ENCODE measurements at regions not wholly inside any gene's neighbourhood (a gene's known extent, or its start where the extent isn't known, plus 50 kb on each side); places are given as distances from the start of the nearest gene placed in this dataset.

DNA sequence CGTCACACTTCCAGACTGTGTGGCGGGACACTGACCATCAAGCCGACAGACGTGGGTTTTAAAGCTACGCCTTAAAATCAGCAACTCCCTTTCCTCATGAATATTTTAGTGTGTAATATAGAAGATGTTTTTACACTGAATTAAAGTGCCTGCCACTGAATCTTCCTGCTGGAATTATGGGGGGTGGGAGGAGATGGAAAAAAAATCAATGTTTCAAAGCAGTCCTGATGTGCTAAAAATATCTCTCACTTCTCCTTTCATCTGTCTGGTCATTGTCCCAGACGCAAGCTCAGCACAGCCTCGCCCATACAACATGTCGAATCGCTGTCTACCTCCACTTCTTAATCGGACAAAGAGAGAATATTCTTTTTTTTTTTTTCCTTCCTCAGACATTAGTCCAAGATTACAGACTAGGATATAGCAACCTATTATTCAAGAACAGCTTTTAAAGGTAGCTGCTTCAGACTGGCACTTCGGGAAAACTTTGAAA, 165.1 kb upstream of the KLF14 start:
- DNase-seq: no peak

DNA sequence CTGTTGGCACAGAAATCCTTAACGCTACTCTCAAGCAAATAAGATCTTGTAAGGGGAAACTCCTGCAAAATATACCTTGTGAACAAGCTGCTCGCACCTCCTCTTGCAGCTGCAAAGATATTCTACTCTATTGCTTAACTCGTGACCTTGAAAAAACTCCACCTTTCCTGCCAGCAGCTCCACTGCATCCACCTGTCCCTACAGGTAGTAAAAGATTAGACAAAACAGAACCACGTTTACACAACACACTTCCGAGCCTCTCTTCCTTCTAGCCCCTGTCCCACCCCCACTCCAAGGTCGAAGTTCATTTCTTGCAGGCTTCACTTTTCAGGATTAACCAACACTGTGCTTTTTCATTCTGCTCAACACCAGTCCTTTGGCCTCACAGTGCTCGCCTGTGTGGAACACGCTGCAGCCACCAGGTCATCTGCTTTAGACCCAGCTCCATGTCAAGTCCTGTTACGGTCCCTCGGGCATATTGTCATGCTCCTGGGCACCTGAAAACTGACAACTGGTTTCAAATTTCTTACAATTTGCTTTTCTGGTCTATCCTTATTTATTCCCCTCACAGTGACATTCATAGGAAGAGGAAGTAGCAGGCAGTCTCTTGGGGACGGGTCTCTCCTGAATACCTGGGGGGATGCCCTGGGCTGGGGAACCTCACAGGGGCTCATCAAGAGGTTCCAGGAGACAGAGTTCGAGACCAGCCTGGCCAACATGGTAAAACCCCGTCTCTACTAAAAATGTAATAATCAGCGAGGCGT, 165.8 kb upstream of the KLF14 start:
- no peak for DNase-seq

DNA sequence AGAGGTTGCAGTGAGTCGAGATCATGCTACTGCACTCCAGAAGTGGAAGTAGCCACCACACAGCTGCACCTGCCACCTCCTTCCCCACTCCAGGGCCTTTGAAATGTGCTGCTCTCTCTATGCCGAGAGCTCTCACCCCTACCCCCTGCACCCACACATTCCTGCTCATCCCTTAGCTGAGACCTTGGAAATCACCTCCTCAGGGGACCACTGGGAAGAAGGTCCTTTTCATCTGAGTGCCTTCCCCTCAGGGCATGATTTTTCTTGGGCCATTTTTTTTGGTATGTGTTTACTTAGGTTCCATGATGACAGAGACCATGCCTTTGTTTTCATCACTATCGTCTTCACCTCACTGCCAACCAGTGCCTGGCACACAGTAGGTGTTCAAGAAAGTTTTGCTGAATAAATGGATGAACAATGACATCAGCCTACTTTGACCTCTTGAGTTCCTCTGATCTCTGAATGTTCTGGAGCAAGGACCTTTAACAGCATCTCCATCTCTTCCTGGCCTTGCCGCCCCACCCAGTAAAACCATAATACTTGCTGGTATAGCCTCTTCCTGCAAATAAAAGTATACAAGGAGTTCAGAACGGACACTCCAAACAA, 166.6 kb upstream of the KLF14 start:
- DNase-seq: no peak

DNA sequence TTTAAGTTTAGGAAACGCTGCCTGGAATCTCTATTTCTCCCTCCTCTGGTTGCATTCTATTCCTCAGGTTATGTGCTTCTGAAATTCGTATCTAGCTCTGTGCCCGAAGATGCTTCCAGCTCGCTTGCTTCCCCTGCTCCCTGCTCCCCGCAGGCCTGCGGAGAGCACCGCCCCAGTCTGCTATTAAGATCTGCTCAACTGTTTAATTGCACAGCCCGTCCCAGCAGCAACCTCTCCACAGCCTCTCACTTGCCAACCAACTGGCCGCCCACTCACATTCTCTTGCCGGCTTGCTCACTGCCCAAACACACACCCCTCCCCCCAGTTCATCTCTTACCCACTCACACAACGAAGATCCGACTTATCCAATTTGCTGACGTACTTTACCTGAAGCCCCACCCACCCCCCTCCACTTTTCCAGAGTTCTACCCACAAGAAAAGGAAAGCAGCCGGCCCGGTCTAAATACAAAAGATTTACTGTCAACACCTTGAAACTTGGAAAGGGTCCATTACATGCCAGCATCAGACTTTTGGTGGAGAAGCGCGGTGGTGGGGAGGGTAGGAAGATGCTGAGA, 167.3 kb upstream of the KLF14 start:
- no peak for DNase-seq

DNA sequence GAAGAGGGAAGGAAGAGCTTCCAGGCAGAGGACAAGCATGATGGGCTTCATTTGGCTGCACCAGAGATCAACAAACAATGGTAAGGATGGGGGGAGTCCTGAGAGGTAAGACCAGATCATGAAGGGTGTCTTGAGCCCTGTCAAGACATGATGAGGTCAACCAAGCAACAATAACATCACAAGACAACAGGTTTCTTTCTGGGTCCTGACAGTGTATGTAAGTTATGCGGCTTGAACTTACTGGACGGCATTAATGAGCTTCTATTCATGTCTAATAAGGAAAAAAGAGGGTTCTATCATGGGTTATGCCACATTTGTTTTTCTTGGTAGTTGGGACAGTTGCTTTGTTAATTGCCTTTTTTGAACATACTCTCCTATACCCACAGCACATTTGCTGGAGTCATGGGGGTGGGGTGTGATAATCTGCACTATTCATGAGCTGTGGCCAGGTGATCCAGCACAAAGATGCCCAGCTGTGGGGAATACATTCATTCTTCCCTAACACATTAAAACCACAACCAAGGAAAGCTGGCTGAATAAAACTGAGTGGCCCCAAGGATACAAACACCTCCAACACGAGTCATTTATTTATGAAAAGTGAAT, 168.8 kb upstream of the KLF14 start:
- peak in 1 of 2 experiments; percentile 24 for DNase-seq

DNA sequence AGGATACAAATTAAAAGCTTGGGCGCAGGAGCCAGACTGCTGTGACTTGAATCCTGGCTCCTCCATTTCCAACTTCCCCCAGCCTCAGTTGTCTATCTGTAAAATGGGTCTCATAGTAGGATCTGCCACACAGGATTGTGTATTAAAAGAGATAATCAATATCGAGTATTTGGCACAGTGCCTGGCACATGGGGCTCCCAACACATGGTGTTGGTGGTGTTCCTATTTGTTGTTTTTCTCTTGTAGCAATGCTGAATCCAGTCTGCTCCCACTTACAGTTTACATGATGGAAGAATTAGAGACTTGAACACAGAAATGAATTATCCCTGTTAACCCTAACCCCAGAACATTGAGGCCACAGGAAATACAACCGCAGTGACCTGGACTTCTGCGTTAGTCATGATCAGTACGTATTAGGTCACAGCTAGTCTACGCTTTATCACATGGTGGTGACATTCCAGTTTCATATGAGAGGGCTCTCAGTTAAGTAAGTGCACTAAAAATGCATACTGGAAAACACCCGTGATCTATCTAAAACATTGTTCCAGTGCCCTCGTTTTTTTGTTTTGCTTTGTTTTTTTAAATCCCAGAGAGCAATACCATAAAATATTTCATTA, 169.5 kb upstream of the KLF14 start:
- DNase-seq: no peak

DNA sequence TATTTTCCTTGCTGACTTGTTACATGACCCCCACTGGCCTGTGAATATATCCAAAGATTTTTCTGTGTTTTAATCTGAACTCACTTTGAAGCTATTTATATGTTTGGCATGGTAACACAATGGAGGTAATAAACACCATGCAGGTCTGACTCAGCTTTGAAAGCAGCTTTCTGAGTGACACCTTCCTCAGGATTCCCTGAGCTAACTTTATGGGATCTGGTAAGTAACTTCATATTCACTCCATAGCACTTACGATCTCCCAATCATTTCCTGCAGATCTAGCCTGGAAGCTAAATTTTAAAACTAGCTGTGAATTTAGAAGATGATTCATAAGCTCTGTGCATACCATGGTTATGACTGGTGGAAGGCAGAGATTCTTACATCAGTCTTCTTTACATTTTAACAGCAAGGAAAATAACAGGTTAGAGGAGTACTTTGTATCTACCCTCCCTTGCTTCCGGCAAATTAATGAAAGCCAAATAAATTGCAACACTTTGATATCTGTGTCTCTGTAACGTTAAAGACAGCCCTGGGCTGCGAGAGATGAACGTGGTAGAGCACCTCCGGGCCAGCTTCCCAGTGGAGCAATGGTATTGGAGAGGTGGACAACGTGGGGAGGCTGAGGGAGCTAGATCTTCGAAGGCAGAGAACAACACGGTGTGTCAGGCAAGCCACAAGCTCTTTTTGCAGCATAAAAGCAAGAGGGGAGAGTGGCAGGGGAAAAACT, 170.2 kb upstream of the KLF14 start:
- DNase-seq: no peak

DNA sequence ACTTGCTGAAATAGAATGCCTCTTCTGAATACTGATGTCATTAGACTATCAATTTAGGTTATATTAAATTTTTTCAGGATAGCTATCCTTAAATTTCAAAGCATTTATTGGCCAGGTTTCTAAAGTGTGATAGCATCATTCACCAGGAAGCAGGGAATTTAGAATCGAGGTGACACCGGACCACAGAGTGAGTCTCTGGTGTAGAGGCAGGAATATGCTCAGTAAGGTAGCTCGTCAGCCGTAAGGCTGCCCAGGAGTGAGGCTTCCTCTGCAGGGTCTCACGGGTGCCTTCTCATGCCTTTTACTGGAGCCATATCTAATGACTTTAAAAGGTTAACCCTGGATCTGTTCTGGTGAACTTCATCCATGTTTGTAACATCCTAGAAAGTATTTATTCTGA, 170.8 kb upstream of the KLF14 start:
- no peak for DNase-seq

DNA sequence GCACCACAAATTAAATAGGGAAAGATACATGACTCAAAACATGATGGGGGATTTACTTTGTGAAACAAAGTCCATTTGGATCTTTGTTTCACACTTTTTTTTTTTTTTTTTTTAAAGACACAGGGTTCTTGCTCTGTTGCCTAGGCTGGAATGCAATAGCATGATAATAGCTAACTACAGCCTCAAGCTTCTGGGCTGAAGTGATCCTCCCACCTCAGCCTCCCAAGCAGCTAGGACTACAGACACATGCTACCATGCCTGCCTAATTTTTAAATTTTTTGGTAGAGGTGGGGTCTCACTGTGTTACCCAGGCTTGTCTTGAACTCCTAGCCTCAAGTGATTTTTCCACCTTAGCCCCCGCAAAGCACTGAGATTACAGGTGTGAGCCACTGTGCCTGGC, 172.6 kb upstream of the KLF14 start:
- DNase-seq: no peak

DNA sequence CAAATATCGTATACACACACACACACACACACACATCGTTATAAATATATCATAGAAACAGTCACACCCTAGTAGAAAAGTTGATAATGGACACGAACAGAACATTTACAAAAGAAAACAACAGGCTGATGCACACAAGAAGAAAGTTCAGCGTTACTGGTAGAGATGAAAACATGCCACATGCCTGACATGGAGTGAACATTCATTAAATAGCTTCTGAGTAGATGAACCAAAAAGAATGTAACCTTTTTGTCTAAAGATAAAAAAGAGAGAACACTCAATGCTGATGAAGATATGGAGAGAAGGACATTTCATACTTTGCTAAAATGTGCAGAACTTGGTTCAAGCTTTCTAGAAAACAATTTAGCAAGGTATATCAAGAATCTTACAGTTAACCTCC, 173.4 kb upstream of the KLF14 start:
- no peak for DNase-seq

DNA sequence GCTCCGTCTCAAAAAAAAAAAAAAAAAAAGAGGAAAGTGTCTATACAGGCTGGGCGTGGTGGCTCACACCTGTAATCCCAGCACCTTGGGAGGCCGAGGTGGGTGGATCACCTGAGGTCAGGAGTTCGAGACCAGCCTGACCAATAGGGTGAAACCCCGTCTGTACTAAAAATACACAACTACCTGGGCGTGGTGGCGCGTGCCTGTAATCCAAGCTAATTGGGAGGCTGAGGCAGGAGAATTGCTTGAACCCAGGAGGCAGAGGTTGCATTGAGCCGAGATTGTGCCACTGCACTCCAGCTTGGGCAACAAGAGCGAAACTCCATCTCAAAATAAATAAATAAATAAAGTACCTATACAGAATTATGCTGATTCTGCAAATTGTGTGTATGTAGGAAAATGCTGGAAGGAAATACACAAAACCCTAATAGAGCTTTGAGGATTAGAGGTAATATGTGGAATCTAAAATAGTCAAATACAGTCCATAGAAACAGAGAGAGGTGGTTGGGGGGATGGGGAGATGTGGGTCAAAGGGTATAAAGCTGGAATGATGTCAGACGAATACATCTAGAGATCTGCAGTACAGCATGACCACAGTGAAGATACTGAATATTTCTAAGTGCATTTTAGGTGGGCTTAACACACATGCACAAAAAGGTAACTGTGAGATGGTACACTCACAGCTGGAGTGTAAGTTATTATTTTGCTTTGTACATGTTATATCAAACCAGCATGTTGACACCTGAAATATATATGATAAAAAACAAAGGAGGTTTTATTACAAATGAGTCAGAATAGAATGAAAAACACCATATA, 174.5 kb upstream of the KLF14 start:
- DNase-seq: no peak

DNA sequence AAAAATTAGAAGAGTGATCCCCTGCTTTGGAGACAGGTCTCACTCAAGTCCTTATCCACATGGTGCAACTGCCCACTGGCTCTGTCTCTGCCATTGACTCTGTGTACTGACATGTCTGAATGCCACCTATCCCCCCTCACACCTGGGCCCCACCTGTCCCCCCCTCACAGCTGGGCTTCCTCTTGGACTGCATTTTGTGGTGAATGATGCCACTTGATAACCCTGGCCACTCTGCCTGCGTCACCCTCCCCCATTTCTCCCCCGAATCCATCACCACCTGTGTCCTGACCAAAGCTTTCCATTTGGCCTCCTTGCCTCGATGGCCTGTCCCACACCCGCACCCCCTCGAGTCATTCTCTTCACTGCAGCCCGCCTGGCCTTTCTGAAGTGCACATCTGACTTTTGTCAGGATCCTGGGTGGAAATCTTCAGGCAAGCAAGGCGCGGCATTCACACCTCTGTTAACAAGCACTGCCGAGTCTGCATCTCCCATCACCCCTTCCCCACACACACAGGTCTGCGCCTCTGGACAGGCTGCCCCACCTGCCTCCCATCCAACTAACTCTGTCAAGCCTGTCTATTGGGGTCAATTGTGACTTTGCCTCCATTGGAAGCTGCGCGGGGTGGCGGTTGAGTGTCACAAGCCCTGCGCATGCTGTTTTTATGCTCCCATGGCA, 175.3 kb upstream of the KLF14 start:
- no peak for DNase-seq

DNA sequence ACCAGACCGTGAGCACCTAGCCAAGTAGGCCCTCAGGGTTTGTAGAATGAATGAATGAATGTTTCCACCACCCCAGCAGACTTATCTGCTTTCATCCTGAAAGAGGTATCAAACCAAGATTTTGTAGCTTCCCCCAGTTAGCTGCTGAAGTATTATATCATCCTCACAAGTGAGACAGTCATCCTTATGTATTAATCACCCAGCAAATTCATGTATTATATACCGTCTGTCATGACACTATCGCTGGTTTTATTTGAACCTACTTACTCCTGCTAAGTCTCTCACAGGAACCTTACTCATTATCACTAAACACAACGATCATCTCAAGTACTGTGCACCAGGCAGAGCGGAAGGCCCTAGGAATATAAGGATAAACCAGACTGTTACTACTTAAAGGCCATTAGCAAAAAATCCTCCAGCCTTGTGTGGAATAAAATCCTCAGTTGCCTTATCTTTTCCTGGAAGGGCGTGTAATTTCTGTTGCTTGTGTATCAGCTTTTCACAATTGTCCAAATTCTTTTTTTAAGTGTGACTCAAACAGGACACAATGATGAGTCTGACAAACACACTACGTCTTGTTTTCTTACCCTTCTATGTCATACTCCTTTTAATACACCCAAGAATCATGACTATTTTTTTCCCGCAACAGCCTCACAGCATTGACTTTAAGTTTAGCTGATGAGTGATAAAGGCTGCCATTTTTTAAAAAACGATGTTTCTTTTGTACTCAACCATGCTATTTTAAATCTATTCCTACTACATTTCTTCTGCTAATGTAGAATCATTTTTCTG, 176.1 kb upstream of the KLF14 start:
- DNase-seq: no peak

DNA sequence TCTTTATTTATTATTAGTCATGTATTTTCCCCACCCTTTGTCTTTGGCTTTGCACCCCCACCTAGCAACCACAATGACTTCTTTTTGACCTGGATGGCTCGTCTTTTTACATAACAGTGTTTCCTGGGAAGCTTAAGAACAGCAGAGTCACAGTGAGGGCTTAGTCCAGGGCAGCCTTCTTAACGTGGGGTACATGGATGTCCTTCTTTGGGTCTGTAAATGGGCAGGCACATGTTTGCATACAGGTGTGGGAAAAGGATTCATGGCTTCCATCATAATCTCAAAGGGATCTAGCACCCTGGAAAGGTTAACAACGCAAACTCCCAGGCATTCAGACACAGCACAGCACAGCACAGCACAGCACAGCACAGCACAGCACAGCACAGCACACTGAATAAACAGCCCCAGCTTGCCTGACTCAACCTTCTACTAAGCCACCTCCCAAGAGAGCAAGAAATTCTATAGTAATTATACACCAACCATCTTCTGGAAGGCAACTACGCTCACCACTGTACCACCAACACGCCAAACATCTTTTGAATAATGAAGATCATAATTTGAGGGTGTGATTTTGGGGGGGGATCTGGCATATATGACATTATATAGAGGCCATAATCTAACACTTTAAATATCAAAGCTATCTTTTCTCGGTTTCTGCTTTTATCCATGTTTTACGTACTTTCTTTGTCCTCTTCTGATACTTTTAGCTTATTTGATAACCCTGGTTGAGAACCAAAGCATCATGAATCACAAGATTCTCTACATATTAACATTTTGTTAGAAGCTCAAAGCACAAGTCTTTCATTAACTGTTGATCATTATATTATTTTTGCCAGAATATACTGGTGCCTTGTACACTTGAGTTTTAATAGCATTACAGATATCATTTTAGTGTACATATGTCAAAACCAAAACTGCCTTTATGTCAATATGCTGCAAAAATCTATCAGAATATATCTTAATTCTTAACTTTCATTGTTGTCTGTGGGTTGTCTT, 177.2 kb upstream of the KLF14 start:
- DNase-seq: no peak

DNA sequence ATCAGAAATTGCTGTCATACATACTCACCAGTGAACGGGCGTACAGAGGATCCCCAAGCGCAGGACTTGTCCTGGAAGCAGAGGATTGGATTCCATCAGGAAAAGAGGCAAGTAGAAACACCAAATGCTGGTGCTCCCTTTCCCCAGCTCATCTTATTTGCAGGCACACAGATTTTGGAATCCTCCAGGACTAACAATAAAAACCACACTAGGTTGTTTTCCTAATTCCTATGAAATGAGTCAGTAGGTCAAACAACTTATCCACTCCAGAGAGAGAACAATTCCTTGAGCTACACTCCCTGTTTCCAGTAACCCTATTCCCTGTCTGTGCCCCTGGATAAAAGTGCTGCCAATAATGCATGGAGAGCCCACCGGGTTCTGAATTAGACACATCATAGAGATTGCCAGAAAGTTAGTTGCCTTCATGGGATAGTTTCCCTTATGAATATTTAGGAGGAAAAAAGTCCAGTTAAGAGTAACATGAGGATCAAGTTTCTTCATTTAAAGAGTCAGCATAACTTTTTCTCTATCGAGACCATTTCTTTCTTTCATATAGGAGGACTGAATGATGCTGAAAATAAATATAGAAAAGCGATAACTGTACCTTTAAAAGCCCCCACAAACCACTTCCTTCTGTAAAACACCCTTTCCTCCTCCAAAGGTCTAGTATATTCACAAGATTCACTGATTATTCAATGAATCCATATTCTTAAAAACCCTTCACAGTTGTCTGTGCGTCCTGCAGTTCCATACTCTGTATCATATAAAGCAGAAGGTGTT, 178.3 kb upstream of the KLF14 start:
- DNase-seq: no peak

DNA sequence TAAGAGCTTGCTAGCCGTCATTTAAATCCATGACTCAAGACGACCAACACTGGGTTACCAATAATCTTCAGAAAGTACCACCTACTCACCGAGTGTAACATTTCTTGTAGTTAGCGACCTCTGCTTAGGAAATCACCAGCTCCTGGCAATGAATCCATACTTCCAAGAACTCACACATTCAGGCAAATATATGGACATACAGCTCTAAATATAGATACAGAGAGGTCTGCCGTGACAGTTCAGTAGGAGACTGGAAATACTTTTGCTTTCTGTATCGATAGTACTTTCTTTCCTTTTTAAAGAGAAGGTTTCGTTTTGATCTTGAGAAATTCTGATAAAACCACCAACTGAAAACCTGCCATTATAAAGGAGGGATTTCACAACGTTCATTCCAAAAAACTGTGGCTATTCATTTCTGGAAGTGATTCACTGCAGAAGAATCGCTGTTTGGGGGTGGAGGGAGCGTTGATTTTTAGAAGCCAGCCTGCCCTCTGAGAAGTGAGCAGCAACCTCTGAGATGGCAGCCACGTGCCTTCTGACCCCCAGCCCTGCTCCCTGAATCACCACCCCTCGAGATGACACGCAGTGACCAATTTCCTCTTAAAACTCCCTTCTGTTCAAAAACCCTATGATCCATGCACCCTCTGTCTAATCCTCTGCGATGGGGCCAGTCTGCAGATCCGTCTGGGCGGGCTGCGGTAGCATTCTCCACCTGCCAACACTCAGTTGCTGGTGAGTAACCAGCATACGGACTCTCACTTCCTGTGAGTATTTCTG, 179.0 kb upstream of the KLF14 start:
- DNase-seq: peak; percentile 29 to 62

Measured in NCI-H2081 (cell line).